ENCODE measurements at regions not wholly inside any gene's neighbourhood (a gene's known extent, or its start where the extent isn't known, plus 50 kb on each side); places are given as distances from the start of the nearest gene placed in this dataset.

DNA sequence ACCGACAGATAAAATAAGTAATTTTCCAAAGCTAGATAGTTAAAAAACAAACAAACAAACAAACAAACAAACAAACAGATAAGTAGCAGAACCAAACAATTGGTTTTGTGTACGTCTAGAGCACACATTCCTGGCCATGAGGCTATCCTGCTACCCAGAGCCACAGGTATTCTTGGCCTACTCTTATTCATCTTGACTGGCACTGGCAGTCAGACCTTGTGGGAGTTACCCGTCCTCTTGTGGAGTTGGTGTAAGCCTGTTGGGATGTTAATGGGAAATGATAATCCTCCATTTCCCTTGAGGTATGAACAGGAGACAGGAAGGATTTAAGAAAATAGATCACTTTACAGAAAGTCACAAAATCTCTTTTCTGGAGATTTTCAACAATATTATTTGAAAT, 142.4 kb upstream of the MEOX2 start:
- TF ChIP-seq, protein P1, sequence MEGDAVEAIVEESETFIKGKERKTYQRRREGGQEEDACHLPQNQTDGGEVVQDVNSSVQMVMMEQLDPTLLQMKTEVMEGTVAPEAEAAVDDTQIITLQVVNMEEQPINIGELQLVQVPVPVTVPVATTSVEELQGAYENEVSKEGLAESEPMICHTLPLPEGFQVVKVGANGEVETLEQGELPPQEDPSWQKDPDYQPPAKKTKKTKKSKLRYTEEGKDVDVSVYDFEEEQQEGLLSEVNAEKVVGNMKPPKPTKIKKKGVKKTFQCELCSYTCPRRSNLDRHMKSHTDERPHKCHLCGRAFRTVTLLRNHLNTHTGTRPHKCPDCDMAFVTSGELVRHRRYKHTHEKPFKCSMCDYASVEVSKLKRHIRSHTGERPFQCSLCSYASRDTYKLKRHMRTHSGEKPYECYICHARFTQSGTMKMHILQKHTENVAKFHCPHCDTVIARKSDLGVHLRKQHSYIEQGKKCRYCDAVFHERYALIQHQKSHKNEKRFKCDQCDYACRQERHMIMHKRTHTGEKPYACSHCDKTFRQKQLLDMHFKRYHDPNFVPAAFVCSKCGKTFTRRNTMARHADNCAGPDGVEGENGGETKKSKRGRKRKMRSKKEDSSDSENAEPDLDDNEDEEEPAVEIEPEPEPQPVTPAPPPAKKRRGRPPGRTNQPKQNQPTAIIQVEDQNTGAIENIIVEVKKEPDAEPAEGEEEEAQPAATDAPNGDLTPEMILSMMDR (IDR thresholded peaks at IDR 0.05 in 4 of 5, conservative IDR thresholded peaks at IDR 0.05 in 1 of 5), result no peak
- no peak for TF ChIP-seq POLR2A (IDR thresholded peaks at IDR 0.05)
